HCT116 (cell line): ENCODE measurements at regions not wholly inside any gene's neighbourhood (a gene's known extent, or its start where the extent isn't known, plus 50 kb on each side); places are given as distances from the start of the nearest gene placed in this dataset.

Experiments used
- ATAC-seq: fragments of 200-7000 bp; cut with Tn5 transposase; 2 replicates; pipeline ENCODE4 v1.9.1; 2020; ENCODE audit warnings: mild to moderate bottlenecking, moderate library complexity
- BruUV-seq: library from RNA; stranded (reverse); fragments of 400-500 nt; replicated peaks from 2 replicates; lab custom pipeline; 2021; lab: Mats Ljungman, UMichigan
- CTCF ChIA-PET: fragments of 300-600 bp; sonication (Branson Sonifier 250); formaldehyde crosslinking; loops from one replicate; lab custom pipeline; 2021; ENCODE audit warnings: antibody characterized with exemption; lab: Charles Lee
- POLR2A ChIA-PET: fragments of 300-600, 350-600 bp; sonication (Branson Sonifier 250); formaldehyde crosslinking; loops from one replicate; lab custom pipeline; 2021; ENCODE audit warnings: antibody characterized with exemption; lab: Charles Lee
- RAD21 ChIA-PET, 2 experiments: fragments of 300-600 bp; sonication (Branson Sonifier 250); formaldehyde crosslinking; loops; one replicate each; lab custom pipeline; 2023; ENCODE audit warnings: low total read pairs in 2 of 2; ENCODE audit not compliant: uncharacterized antibody in 2 of 2, unreplicated experiment in 2 of 2, low non-redundant PET in 1 of 2; lab: Charles Lee
- DNase-seq: peaks from one replicate; pipeline ENCODE4 v3.0.0-alpha.2; 2010; ENCODE audit warnings: low read depth, low spot score
- H2AFZ ChIP-seq: fragments of 200-600 bp; shearing (Covaris generic), sonication (generic); 2 replicates; pipeline ENCODE4 v1.6.1; 2017; ENCODE audit warnings: low read depth, mixed run types, mixed read lengths, antibody characterized with exemption, low read length; ENCODE audit not compliant: poor library complexity, severe bottlenecking
- H3K27ac ChIP-seq: 2 replicates; pipeline ENCODE4 v1.5.1; 2012; ENCODE audit warnings: low read depth, low read length
- H3K27me3 ChIP-seq: fragments of 200-600 bp; sonication (generic); 2 replicates; pipeline ENCODE4 v1.6.1; 2016; ENCODE audit warnings: mixed run types, low read length, mixed read lengths; ENCODE audit not compliant: insufficient read depth
- H3K36me3 ChIP-seq, 2 experiments: fragments of 200-500 bp in 1 of 2; fragments of 200-600 bp in 1 of 2; sonication (Bioruptor generic) in 1 of 2; sonication (generic) in 1 of 2; 2 replicates each; pipeline versions ENCODE4 v1.5.1 to v1.6.1; 2014 to 2016; ENCODE audit warnings: low read length in 2 of 2, inconsistent platforms in 1 of 2, mixed read lengths in 1 of 2, mixed run types in 1 of 2; ENCODE audit not compliant: insufficient read depth in 2 of 2, control insufficient read depth in 1 of 2
- H3K4me1 ChIP-seq, 2 experiments: fragments of 200-600 bp in 1 of 2; sonication (generic) in 1 of 2; 2 replicates each; pipeline versions ENCODE4 v1.5.1 to v1.6.1; 2012 to 2017; ENCODE audit warnings: low read length in 2 of 2, inconsistent platforms in 1 of 2, mild to moderate bottlenecking in 1 of 2, mixed read lengths in 1 of 2, mixed run types in 1 of 2, moderate library complexity in 1 of 2; ENCODE audit not compliant: insufficient read depth in 2 of 2, control insufficient read depth in 1 of 2
- H3K4me2 ChIP-seq: fragments of 200-600 bp; sonication (generic); 2 replicates; pipeline ENCODE4 v1.6.1; 2017; ENCODE audit warnings: mixed run types, low read length, mixed read lengths
- H3K4me3 ChIP-seq, 2 experiments: fragments of 200-600 bp in 1 of 2; sonication (generic) in 1 of 2; replicated peaks in 1 of 2; 2 replicates each; pipeline ENCODE4 v1.5.1; 2011 to 2016; ENCODE audit warnings: low read length in 2 of 2, control low read depth in 1 of 2, low read depth in 1 of 2, mild to moderate bottlenecking in 1 of 2, mixed read lengths in 1 of 2, mixed run types in 1 of 2
- H3K79me2 ChIP-seq: fragments of 200-600 bp; sonication (generic); 2 replicates; pipeline ENCODE4 v1.6.1; 2017; ENCODE audit warnings: mild to moderate bottlenecking, mixed run types, low read length, moderate library complexity, mixed read lengths; ENCODE audit not compliant: insufficient read depth
- H3K9ac ChIP-seq: fragments of 200-600 bp; sonication (generic); 2 replicates; pipeline ENCODE4 v1.6.1; 2016; ENCODE audit warnings: low read length, mixed read lengths
- H3K9me2 ChIP-seq: fragments of 200-600 bp; sonication (generic), shearing (Covaris generic); 2 replicates; pipeline ENCODE4 v1.6.1; 2017; ENCODE audit warnings: mixed run types, mild to moderate bottlenecking, moderate library complexity; ENCODE audit not compliant: insufficient read depth
- H3K9me3 ChIP-seq, 2 experiments: fragments of 200-500 bp in 1 of 2; fragments of 200-600 bp in 1 of 2; sonication (Bioruptor generic) in 1 of 2; sonication (generic) in 1 of 2; 2 replicates each; pipeline ENCODE4 v1.6.1; 2014 to 2017; ENCODE audit warnings: low read length in 2 of 2, mixed read lengths in 2 of 2, inconsistent platforms in 1 of 2, low read depth in 1 of 2, mild to moderate bottlenecking in 1 of 2, mixed run types in 1 of 2, moderate library complexity in 1 of 2; ENCODE audit not compliant: control insufficient read depth in 1 of 2, insufficient read depth in 1 of 2
- H4K20me1 ChIP-seq: fragments of 200-600 bp; sonication (generic), shearing (Covaris generic); 2 replicates; pipeline ENCODE4 v1.6.1; 2017; ENCODE audit warnings: mixed run types, mild to moderate bottlenecking, moderate library complexity; ENCODE audit not compliant: insufficient read depth
- CBX3 ChIP-seq: IDR thresholded peaks from 2 replicates; pipeline ENCODE4 v1.6.1; 2012; ENCODE audit warnings: low read depth
- ELF1 ChIP-seq: IDR thresholded peaks from 2 replicates; pipeline ENCODE4 v1.6.1; 2012; ENCODE audit warnings: low read depth, borderline replicate concordance
- EZH2phosphoT487 ChIP-seq: fragments of 200-600 bp; IDR thresholded peaks from 2 replicates; pipeline ENCODE4 v1.6.1; 2018; ENCODE audit warnings: antibody characterized with exemption, borderline replicate concordance
- JUND ChIP-seq: IDR thresholded peaks from 2 replicates; pipeline ENCODE4 v1.6.1; 2012
- POLR2AphosphoS5 ChIP-seq: IDR thresholded peaks from 2 replicates; pipeline ENCODE4 v1.6.1; 2011; ENCODE audit warnings: mild to moderate bottlenecking, low read depth, low read length, moderate library complexity
- RAD21 ChIP-seq: IDR thresholded peaks from 2 replicates; pipeline ENCODE4 v1.6.1; 2012; ENCODE audit warnings: low read depth, mild to moderate bottlenecking
- SP1 ChIP-seq: IDR thresholded peaks from 2 replicates; pipeline ENCODE4 v1.6.1; 2012; ENCODE audit warnings: low read depth
- SRF ChIP-seq: IDR thresholded peaks from 2 replicates; pipeline ENCODE4 v1.6.1; 2012; ENCODE audit warnings: low read depth
- YY1 ChIP-seq: IDR thresholded peaks from 2 replicates; pipeline ENCODE4 v1.6.1; 2011; ENCODE audit warnings: low read length, low read depth, moderate library complexity, mild to moderate bottlenecking; ENCODE audit not compliant: insufficient replicate concordance; ENCODE audit errors: extremely low read depth
- ZFX ChIP-seq: fragments of 450-650 bp; IDR thresholded peaks from 2 replicates; pipeline ENCODE4 v1.6.1; 2017
- ZNF274 ChIP-seq: fragments of 200-500 bp; sonication (Bioruptor generic); IDR thresholded peaks from 2 replicates; pipeline ENCODE4 v1.6.1; 2014; ENCODE audit warnings: mild to moderate bottlenecking, low read depth, low read length, inconsistent platforms
- intact Hi-C: fragments of 100-400 bp; cut with micrococcal nuclease; formaldehyde crosslinking; loops from 2 replicates; pipeline ENCODE4 v1.10.0; 2022
- TF ChIP-seq, protein P1 (sequence below), 3 experiments: fragments of 200-600 bp in 1 of 3; sonication (generic) in 1 of 3; IDR thresholded peaks in 2 of 3; conservative IDR thresholded peaks in 1 of 3; 2 replicates each; pipeline ENCODE4 v1.5.1; 2012 to 2017; ENCODE audit warnings: low read depth in 2 of 3, low read length in 2 of 3, antibody characterized with exemption in 1 of 3, borderline replicate concordance in 1 of 3, control low read depth in 1 of 3, mild to moderate bottlenecking in 1 of 3, mixed read lengths in 1 of 3, mixed run types in 1 of 3, moderate library complexity in 1 of 3; ENCODE audit not compliant: insufficient read depth in 1 of 3
- TF ChIP-seq, protein P2 (sequence below): IDR thresholded peaks from 2 replicates; pipeline ENCODE4 v1.6.1; 2012
- TF ChIP-seq, protein P3 (sequence below): IDR thresholded peaks from 2 replicates; pipeline ENCODE4 v1.6.1; 2011; ENCODE audit warnings: mild to moderate bottlenecking, low read length, moderate library complexity; ENCODE audit not compliant: insufficient replicate concordance; ENCODE audit errors: extremely low read depth

DNA sequence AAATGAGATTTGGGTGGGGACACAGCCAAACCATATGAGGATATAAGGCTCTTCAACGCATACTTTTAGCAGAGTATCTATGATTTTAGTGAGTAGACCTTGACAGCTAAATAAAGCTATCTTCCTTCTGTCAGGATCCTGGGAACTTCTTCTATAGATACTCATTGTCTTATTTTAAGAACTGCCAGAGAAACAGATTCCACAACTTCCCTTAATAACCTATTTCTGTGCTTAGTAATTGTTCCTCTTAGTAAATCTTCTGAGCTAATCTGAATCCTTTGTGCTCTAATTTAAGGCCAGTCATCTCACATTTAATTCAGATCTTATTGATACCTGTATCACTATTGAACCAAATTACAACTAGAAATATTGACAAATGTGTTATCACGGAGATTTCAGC lies 64.0 kb upstream of the CEP85L start:
- Histone ChIP-seq H2AFZ (no peak overlapping the region), H3K27ac (no peak overlapping the region), H3K9ac (no peak overlapping the region), H3K79me2 (no peaks in the 10 kb centered on the region)
- DNase-seq = no peak
- TF ChIP-seq SP1 = no peak
- TF ChIP-seq, protein P1, sequence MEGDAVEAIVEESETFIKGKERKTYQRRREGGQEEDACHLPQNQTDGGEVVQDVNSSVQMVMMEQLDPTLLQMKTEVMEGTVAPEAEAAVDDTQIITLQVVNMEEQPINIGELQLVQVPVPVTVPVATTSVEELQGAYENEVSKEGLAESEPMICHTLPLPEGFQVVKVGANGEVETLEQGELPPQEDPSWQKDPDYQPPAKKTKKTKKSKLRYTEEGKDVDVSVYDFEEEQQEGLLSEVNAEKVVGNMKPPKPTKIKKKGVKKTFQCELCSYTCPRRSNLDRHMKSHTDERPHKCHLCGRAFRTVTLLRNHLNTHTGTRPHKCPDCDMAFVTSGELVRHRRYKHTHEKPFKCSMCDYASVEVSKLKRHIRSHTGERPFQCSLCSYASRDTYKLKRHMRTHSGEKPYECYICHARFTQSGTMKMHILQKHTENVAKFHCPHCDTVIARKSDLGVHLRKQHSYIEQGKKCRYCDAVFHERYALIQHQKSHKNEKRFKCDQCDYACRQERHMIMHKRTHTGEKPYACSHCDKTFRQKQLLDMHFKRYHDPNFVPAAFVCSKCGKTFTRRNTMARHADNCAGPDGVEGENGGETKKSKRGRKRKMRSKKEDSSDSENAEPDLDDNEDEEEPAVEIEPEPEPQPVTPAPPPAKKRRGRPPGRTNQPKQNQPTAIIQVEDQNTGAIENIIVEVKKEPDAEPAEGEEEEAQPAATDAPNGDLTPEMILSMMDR (IDR thresholded peaks at IDR 0.05 in 2 of 3, conservative IDR thresholded peaks at IDR 0.05 in 1 of 3; ENCODE audit: borderline replicate concordance in 1 of 3, insufficient read depth in 1 of 3, low read depth in 2 of 3, low read length in 2 of 3) = no peak
- TF ChIP-seq POLR2AphosphoS5 = no peak
- TF ChIP-seq ZFX = no peak
- no peak for TF ChIP-seq JUND
- no peak for TF ChIP-seq YY1
- TF ChIP-seq RAD21 = no peak
- TF ChIP-seq, protein P2, sequence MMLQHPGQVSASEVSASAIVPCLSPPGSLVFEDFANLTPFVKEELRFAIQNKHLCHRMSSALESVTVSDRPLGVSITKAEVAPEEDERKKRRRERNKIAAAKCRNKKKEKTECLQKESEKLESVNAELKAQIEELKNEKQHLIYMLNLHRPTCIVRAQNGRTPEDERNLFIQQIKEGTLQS = no peak
- TF ChIP-seq ELF1 = no peak
- TF ChIP-seq SRF = no peak
- TF ChIP-seq ZNF274 = no peak
- no peak for TF ChIP-seq CBX3
- no peak for TF ChIP-seq EZH2phosphoT487
- TF ChIP-seq, protein P3, sequence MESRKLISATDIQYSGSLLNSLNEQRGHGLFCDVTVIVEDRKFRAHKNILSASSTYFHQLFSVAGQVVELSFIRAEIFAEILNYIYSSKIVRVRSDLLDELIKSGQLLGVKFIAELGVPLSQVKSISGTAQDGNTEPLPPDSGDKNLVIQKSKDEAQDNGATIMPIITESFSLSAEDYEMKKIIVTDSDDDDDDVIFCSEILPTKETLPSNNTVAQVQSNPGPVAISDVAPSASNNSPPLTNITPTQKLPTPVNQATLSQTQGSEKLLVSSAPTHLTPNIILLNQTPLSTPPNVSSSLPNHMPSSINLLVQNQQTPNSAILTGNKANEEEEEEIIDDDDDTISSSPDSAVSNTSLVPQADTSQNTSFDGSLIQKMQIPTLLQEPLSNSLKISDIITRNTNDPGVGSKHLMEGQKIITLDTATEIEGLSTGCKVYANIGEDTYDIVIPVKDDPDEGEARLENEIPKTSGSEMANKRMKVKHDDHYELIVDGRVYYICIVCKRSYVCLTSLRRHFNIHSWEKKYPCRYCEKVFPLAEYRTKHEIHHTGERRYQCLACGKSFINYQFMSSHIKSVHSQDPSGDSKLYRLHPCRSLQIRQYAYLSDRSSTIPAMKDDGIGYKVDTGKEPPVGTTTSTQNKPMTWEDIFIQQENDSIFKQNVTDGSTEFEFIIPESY = no peak
- TF ChIP-seq, all 23 proteins: peak for 0
- ChIA-PET POLR2A (no interaction called here), CTCF (no interaction called here), RAD21 (no interaction called here)
- no peaks in the 10 kb centered on the region for H3K9me3 ChIP-seq
- H3K36me3 ChIP-seq = no peaks in the 10 kb centered on the region
- intact Hi-C loops = no loop called here
- H4K20me1 ChIP-seq = no peaks in the 10 kb centered on the region
- no peaks in the 10 kb centered on the region for H3K4me1 ChIP-seq
- H3K27me3 ChIP-seq = no peaks in the 10 kb centered on the region
- no peaks in the 10 kb centered on the region for H3K9me2 ChIP-seq
- no peak for ATAC-seq
- no TSS peak for BruUV-seq
- no peak overlapping the region for H3K4me2 ChIP-seq
- no peak overlapping the region for H3K4me3 ChIP-seq
